ENCODE measurements at regions not wholly inside any gene's neighbourhood (a gene's known extent, or its start where the extent isn't known, plus 50 kb on each side); places are given as distances from the start of the nearest gene placed in this dataset.

GRCh38 chr3:161585922-161586321 lies 89.3 kb downstream of the OTOL1 start:
- TF ChIP-seq FOXK1 (CRISPR knock-in tag; IDR thresholded peaks at IDR 0.05) (no peak), SP1 (CRISPR knock-in tag; conservative IDR thresholded peaks at IDR 0.05) (no peak), ZBTB21 (CRISPR knock-in tag; IDR thresholded peaks at IDR 0.05; ENCODE audit: borderline replicate concordance) (no peak), E2F1 (CRISPR knock-in tag; IDR thresholded peaks at IDR 0.05) (no peak), SOX15 (CRISPR knock-in tag; IDR thresholded peaks at IDR 0.05) (no peak), USF1 (CRISPR knock-in tag; IDR thresholded peaks at IDR 0.05) (no peak), NR2C2 (CRISPR knock-in tag; IDR thresholded peaks at IDR 0.05) (no peak), ZNF232 (CRISPR knock-in tag; IDR thresholded peaks at IDR 0.05) (no peak), ZNF396 (CRISPR knock-in tag; IDR thresholded peaks at IDR 0.05; ENCODE audit: borderline replicate concordance) (no peak), ATF1 (CRISPR knock-in tag; IDR thresholded peaks at IDR 0.05) (no peak), MAX (CRISPR knock-in tag; IDR thresholded peaks at IDR 0.05) (no peak), ZNF317 (CRISPR knock-in tag; IDR thresholded peaks at IDR 0.05; ENCODE audit: borderline replicate concordance, low read depth) (no peak)
- TF ChIP-seq, protein P1, sequence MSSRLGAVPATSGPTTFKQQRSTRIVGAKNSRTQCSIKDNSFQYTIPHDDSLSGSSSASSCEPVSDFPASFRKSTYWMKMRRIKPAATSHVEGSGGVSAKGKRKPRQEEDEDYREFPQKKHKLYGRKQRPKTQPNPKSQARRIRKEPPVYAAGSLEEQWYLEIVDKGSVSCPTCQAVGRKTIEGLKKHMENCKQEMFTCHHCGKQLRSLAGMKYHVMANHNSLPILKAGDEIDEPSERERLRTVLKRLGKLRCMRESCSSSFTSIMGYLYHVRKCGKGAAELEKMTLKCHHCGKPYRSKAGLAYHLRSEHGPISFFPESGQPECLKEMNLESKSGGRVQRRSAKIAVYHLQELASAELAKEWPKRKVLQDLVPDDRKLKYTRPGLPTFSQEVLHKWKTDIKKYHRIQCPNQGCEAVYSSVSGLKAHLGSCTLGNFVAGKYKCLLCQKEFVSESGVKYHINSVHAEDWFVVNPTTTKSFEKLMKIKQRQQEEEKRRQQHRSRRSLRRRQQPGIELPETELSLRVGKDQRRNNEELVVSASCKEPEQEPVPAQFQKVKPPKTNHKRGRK (CRISPR knock-in tag; IDR thresholded peaks at IDR 0.05; ENCODE audit: borderline replicate concordance) = no peak
- TF ChIP-seq, protein P2, sequence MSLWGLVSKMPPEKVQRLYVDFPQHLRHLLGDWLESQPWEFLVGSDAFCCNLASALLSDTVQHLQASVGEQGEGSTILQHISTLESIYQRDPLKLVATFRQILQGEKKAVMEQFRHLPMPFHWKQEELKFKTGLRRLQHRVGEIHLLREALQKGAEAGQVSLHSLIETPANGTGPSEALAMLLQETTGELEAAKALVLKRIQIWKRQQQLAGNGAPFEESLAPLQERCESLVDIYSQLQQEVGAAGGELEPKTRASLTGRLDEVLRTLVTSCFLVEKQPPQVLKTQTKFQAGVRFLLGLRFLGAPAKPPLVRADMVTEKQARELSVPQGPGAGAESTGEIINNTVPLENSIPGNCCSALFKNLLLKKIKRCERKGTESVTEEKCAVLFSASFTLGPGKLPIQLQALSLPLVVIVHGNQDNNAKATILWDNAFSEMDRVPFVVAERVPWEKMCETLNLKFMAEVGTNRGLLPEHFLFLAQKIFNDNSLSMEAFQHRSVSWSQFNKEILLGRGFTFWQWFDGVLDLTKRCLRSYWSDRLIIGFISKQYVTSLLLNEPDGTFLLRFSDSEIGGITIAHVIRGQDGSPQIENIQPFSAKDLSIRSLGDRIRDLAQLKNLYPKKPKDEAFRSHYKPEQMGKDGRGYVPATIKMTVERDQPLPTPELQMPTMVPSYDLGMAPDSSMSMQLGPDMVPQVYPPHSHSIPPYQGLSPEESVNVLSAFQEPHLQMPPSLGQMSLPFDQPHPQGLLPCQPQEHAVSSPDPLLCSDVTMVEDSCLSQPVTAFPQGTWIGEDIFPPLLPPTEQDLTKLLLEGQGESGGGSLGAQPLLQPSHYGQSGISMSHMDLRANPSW (CRISPR knock-in tag; conservative IDR thresholded peaks at IDR 0.05; ENCODE audit: low read depth) = no peak
- TF ChIP-seq, protein P3, sequence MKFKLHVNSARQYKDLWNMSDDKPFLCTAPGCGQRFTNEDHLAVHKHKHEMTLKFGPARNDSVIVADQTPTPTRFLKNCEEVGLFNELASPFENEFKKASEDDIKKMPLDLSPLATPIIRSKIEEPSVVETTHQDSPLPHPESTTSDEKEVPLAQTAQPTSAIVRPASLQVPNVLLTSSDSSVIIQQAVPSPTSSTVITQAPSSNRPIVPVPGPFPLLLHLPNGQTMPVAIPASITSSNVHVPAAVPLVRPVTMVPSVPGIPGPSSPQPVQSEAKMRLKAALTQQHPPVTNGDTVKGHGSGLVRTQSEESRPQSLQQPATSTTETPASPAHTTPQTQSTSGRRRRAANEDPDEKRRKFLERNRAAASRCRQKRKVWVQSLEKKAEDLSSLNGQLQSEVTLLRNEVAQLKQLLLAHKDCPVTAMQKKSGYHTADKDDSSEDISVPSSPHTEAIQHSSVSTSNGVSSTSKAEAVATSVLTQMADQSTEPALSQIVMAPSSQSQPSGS (CRISPR knock-in tag; IDR thresholded peaks at IDR 0.05; ENCODE audit: borderline replicate concordance, low read depth) = no peak
- TF ChIP-seq, protein P4, sequence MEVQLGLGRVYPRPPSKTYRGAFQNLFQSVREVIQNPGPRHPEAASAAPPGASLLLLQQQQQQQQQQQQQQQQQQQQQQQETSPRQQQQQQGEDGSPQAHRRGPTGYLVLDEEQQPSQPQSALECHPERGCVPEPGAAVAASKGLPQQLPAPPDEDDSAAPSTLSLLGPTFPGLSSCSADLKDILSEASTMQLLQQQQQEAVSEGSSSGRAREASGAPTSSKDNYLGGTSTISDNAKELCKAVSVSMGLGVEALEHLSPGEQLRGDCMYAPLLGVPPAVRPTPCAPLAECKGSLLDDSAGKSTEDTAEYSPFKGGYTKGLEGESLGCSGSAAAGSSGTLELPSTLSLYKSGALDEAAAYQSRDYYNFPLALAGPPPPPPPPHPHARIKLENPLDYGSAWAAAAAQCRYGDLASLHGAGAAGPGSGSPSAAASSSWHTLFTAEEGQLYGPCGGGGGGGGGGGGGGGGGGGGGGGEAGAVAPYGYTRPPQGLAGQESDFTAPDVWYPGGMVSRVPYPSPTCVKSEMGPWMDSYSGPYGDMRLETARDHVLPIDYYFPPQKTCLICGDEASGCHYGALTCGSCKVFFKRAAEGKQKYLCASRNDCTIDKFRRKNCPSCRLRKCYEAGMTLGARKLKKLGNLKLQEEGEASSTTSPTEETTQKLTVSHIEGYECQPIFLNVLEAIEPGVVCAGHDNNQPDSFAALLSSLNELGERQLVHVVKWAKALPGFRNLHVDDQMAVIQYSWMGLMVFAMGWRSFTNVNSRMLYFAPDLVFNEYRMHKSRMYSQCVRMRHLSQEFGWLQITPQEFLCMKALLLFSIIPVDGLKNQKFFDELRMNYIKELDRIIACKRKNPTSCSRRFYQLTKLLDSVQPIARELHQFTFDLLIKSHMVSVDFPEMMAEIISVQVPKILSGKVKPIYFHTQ (CRISPR knock-in tag; IDR thresholded peaks at IDR 0.05) = no peak

More at GRCh38 chr3:161585922-161586321, 89.3 kb downstream of the OTOL1 start:
- Mint-ChIP-seq H3K4me3 (no peak overlapping the region), H3K9me3 (peaks cover 29% of the 10 kb centered on the region), H3K4me1 (peaks cover 5% of the 10 kb centered on the region), H3K27me3 (ENCODE audit: low read depth) (no peaks in the 10 kb centered on the region), H3K36me3 (peaks cover 20% of the 10 kb centered on the region), H3K27ac (no peak overlapping the region)
- DNase-seq (ENCODE audit: low spot score) (no peak), ATAC-seq (no peak)
- POLR2A ChIA-PET = no interaction called here
- CTCF ChIA-PET = no interaction called here

All from WTC11 (cell line).